Left ventricle myocardium superior (tissue), 1 donor: ENCODE measurements at regions not wholly inside any gene's neighbourhood (a gene's known extent, or its start where the extent isn't known, plus 50 kb on each side); places are given as distances from the start of the nearest gene placed in this dataset.

Source experiments
- ATAC-seq: fragments of 200-7000 bp; cut with Tn5 transposase; one replicate; pipeline ENCODE4 v1.9.1; 2020; ENCODE audit warnings: mild to moderate bottlenecking, moderate library complexity
- DNase-seq: peaks from one replicate; pipeline ENCODE4 v3.0.0-alpha.2; 2020
- intact Hi-C: fragments of 100-400 bp; cut with micrococcal nuclease; formaldehyde crosslinking; loops from one replicate; pipeline ENCODE4 v1.11.0; 2022
- donor health status: DM: no; HTN: yes; CAD: no; lungs with severe emphysema.

- DNase-seq (no peak), ATAC-seq (no peak)
- intact Hi-C loops, result no loop called here
These were observed 227.8 kb upstream of the CDH2 start for GRCh38 chr18:28404694-28405093.

GRCh38 chr18:28399781-28400362 is 222.9 kb upstream of the CDH2 start:
- ATAC-seq (no peak), DNase-seq (no peak)
- intact Hi-C loops, result no loop called here

- ATAC-seq, result no peak
- DNase-seq, result no peak
- intact Hi-C loops, result no loop called here
These were observed 221.5 kb upstream of the CDH2 start for GRCh38 chr18:28398471-28398870.

- DNase-seq (no peak), ATAC-seq (no peak)
- intact Hi-C loops, result no loop called here
These were observed 213.1 kb upstream of the CDH2 start for GRCh38 chr18:28390022-28390421.

- ATAC-seq (no peak), DNase-seq (no peak)
- intact Hi-C loops, result no loop called here
These were observed 205.4 kb upstream of the CDH2 start for GRCh38 chr18:28382215-28382879.

GRCh38 chr18:28372186-28372585 is 195.3 kb upstream of the CDH2 start:
- ATAC-seq (no peak), DNase-seq (no peak)
- intact Hi-C loops, result loop anchor here (5.0 kb wide), 1 partner anchor 900 kb away; no protein-coding TSS in a partner anchor

- DNase-seq, result no peak
- ATAC-seq, result no peak
- intact Hi-C loops, result no loop called here
These were observed 189.7 kb upstream of the CDH2 start for GRCh38 chr18:28366676-28367075.

- ATAC-seq (peak; percentile 65), DNase-seq (no peak)
- intact Hi-C loops, result no loop called here
These were observed 188.5 kb upstream of the CDH2 start for GRCh38 chr18:28365411-28365831.

GRCh38 chr18:28363124-28363523 is 186.2 kb upstream of the CDH2 start:
- DNase-seq, result no peak
- no peak for ATAC-seq
- intact Hi-C loops, result no loop called here

GRCh38 chr18:28359176-28359575 is 182.2 kb upstream of the CDH2 start:
- DNase-seq (no peak), ATAC-seq (no peak)
- intact Hi-C loops, result no loop called here

- no peak for ATAC-seq
- DNase-seq, result no peak
- intact Hi-C loops, result no loop called here
These were observed 181.0 kb upstream of the CDH2 start for GRCh38 chr18:28357766-28358401.

GRCh38 chr18:28350821-28351220 is 173.9 kb upstream of the CDH2 start:
- intact Hi-C loops, result no loop called here
- no peak for ATAC-seq

GRCh38 chr18:28342231-28342630 is 165.3 kb upstream of the CDH2 start:
- DNase-seq (no peak), ATAC-seq (no peak)
- intact Hi-C loops, result no loop called here

More at GRCh38 chr18:28350821-28351220, 173.9 kb upstream of the CDH2 start:
- DNase-seq, result no peak

GRCh38 chr18:28338316-28338715 is 161.4 kb upstream of the CDH2 start:
- intact Hi-C loops, result no loop called here
- DNase-seq, result no peak
- ATAC-seq, result no peak

GRCh38 chr18:28334516-28334915 is 157.6 kb upstream of the CDH2 start:
- intact Hi-C loops, result no loop called here
- no peak for DNase-seq
- no peak for ATAC-seq

GRCh38 chr18:28332071-28332470 is 155.1 kb upstream of the CDH2 start:
- DNase-seq (no peak), ATAC-seq (peak; percentile 33)
- intact Hi-C loops, result no loop called here

GRCh38 chr18:28331551-28331950 is 154.6 kb upstream of the CDH2 start:
- ATAC-seq, result no peak

GRCh38 chr18:28313602-28314001 is 136.7 kb upstream of the CDH2 start:
- ATAC-seq, result no peak
- intact Hi-C loops, result no loop called here

More at GRCh38 chr18:28331551-28331950, 154.6 kb upstream of the CDH2 start:
- no peak for DNase-seq
- intact Hi-C loops, result no loop called here

GRCh38 chr18:28288784-28289183 is 111.9 kb upstream of the CDH2 start:
- DNase-seq, result no peak
- ATAC-seq, result no peak
- intact Hi-C loops, result no loop called here

More at GRCh38 chr18:28313602-28314001, 136.7 kb upstream of the CDH2 start:
- no peak for DNase-seq

- ATAC-seq (no peak), DNase-seq (no peak)
- intact Hi-C loops, result no loop called here
These were observed 110.2 kb upstream of the CDH2 start for GRCh38 chr18:28287146-28287545.

- DNase-seq, result no peak
- intact Hi-C loops, result no loop called here
- ATAC-seq, result no peak
These were observed 107.2 kb upstream of the CDH2 start for GRCh38 chr18:28284132-28284531.
